ENCODE measurements at regions not wholly inside any gene's neighbourhood (a gene's known extent, or its start where the extent isn't known, plus 50 kb on each side); places are given as distances from the start of the nearest gene placed in this dataset.
A peak's percentile ranks its signal among the peaks of the same experiment; 100 is the strongest.

DNA sequence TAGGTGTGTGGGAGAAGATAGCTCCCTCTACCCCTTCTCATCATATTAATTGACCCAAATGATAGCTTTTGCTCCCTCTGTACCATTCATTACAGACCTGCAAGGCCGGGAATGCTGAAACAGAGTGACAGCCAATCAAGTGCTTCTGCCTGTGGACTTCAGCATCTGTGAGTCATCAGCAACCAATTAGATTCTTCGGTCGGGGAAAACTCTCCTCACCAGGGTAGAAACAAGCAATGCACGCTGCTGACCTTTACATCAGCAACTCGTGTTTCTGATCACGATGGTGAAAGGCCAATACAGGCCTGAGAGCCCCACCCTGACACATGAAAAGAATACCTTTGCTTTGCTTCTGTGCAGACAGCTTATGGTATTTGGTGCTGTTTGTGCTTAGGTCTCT lies 347.2 kb upstream of the DDX53 start:
- H2AFZ ChIP-seq = no peak overlapping the region
- no peaks in the 10 kb centered on the region for H3K4me1 ChIP-seq (replicated peaks; ENCODE audit: insufficient read depth)
- TF ChIP-seq EZH2 (IDR thresholded peaks at IDR 0.05; ENCODE audit: low read depth) = no peak
- TF ChIP-seq, protein P1, sequence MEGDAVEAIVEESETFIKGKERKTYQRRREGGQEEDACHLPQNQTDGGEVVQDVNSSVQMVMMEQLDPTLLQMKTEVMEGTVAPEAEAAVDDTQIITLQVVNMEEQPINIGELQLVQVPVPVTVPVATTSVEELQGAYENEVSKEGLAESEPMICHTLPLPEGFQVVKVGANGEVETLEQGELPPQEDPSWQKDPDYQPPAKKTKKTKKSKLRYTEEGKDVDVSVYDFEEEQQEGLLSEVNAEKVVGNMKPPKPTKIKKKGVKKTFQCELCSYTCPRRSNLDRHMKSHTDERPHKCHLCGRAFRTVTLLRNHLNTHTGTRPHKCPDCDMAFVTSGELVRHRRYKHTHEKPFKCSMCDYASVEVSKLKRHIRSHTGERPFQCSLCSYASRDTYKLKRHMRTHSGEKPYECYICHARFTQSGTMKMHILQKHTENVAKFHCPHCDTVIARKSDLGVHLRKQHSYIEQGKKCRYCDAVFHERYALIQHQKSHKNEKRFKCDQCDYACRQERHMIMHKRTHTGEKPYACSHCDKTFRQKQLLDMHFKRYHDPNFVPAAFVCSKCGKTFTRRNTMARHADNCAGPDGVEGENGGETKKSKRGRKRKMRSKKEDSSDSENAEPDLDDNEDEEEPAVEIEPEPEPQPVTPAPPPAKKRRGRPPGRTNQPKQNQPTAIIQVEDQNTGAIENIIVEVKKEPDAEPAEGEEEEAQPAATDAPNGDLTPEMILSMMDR (conservative IDR thresholded peaks at IDR 0.05) = no peak
- DNase-seq = no peak
- no peaks in the 10 kb centered on the region for H3K9me2 ChIP-seq (ENCODE audit: insufficient read depth)
- ChIA-PET POLR2A (ENCODE audit: unreplicated experiment) (no interaction called here), CTCF (no interaction called here)
- intact Hi-C loops (cut with micrococcal nuclease; ENCODE audit: unreplicated experiment) = no loop called here
- H3K79me2 ChIP-seq (ENCODE audit: low read depth) = no peaks in the 10 kb centered on the region
- H3K9me3 ChIP-seq (ENCODE audit: insufficient read depth, low read depth) = no peaks in the 10 kb centered on the region
- no TSS peak for BruUV-seq (replicated peaks)
- H3K4me2 ChIP-seq = no peak overlapping the region
- H3K4me3 ChIP-seq = no peak overlapping the region
- H3K27ac ChIP-seq = no peak overlapping the region
- no peaks in the 10 kb centered on the region for H3K27me3 ChIP-seq (ENCODE audit: insufficient read depth, low read depth)
- H4K20me1 ChIP-seq (ENCODE audit: insufficient read depth) = no peaks in the 10 kb centered on the region
- H3K36me3 ChIP-seq (ENCODE audit: low read depth) = no peaks in the 10 kb centered on the region
- H3F3A ChIP-seq (ENCODE audit: insufficient read depth, low read depth) = no peaks in the 10 kb centered on the region

DNA sequence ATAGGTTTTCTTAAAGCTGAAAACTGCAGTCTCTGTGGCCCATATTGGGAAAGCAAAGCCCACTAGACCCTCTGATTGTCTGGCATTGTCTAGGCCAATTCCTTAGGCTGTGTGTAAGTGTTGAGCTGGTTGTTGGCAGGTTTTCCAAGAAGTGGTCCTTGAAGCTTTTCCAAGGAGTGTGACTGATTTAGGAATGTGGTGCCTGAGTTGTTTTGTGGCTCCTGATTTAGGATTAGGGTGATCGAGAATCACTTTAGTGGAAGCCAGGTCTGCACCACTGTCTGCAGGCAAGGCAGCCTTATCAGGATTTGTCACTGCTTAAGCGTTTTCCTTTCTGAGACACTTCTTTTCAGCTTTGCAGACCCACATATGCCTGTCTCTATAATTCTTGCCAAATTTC lies 339.0 kb upstream of the DDX53 start:
- POLR2A ChIA-PET (ENCODE audit: unreplicated experiment) = no interaction called here
- no TSS peak for BruUV-seq (replicated peaks)
- CTCF ChIA-PET = no interaction called here

DNA sequence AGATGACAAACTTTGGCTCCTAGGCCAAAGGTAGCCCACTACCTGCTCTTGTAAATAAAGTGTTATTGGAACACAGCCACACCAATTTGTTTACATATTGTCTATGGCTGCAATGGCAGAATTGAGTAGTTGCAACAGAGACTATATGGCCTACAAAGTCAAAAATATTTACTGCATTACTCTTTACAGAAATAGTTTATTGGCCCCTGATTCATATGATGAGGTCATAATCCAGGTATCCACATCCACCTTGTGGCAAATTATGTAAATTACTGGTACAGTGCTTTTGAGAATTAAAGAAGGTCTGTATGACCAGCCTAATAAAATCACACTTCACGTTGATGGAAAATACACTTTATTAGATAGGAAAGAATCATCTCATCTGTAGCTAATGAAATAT lies 337.0 kb upstream of the DDX53 start:
- TF ChIP-seq, protein P1 (conservative IDR thresholded peaks at IDR 0.05) = no peak
- TF ChIP-seq EZH2 (IDR thresholded peaks at IDR 0.05; ENCODE audit: low read depth) = no peak
- Histone ChIP-seq H3K79me2 (ENCODE audit: low read depth) (no peaks in the 10 kb centered on the region), H3K4me2 (no peak overlapping the region), H3K4me3 (no peak overlapping the region), H2AFZ (no peak overlapping the region), H3F3A (ENCODE audit: insufficient read depth, low read depth) (no peaks in the 10 kb centered on the region), H3K27ac (no peak overlapping the region), H4K20me1 (ENCODE audit: insufficient read depth) (no peaks in the 10 kb centered on the region), H3K27me3 (ENCODE audit: insufficient read depth, low read depth) (no peaks in the 10 kb centered on the region), H3K9me2 (ENCODE audit: insufficient read depth) (no peaks in the 10 kb centered on the region), H3K9me3 (ENCODE audit: insufficient read depth, low read depth) (no peaks in the 10 kb centered on the region), H3K4me1 (replicated peaks; ENCODE audit: insufficient read depth) (no peaks in the 10 kb centered on the region), H3K36me3 (ENCODE audit: low read depth) (no peaks in the 10 kb centered on the region)
- ChIA-PET POLR2A (ENCODE audit: unreplicated experiment) (no interaction called here), CTCF (no interaction called here)
- intact Hi-C loops (cut with micrococcal nuclease; ENCODE audit: unreplicated experiment) = no loop called here
- peak in 1 of 2 experiments; percentile 44 for DNase-seq
- BruUV-seq (replicated peaks) = no TSS peak

More for the DNA sequence above, 339.0 kb upstream of the DDX53 start:
- H3F3A ChIP-seq (ENCODE audit: insufficient read depth, low read depth) = no peaks in the 10 kb centered on the region
- H3K9me2 ChIP-seq (ENCODE audit: insufficient read depth) = no peaks in the 10 kb centered on the region
- H3K79me2 ChIP-seq (ENCODE audit: low read depth) = no peaks in the 10 kb centered on the region
- TF ChIP-seq, protein P1 (conservative IDR thresholded peaks at IDR 0.05) = no peak
- no peak for TF ChIP-seq EZH2 (IDR thresholded peaks at IDR 0.05; ENCODE audit: low read depth)
- H3K4me2 ChIP-seq = no peak overlapping the region
- no peak for DNase-seq
- H4K20me1 ChIP-seq (ENCODE audit: insufficient read depth) = no peaks in the 10 kb centered on the region
- no peaks in the 10 kb centered on the region for H3K36me3 ChIP-seq (ENCODE audit: low read depth)
- H3K27me3 ChIP-seq (ENCODE audit: insufficient read depth, low read depth) = no peaks in the 10 kb centered on the region
- H3K4me1 ChIP-seq (replicated peaks; ENCODE audit: insufficient read depth) = no peaks in the 10 kb centered on the region
- no peak overlapping the region for H3K27ac ChIP-seq
- no peaks in the 10 kb centered on the region for H3K9me3 ChIP-seq (ENCODE audit: insufficient read depth, low read depth)
- intact Hi-C loops (cut with micrococcal nuclease; ENCODE audit: unreplicated experiment) = no loop called here
- H2AFZ ChIP-seq = no peak overlapping the region
- H3K4me3 ChIP-seq = no peak overlapping the region
